G401.6 (cell line): ENCODE measurements at regions not wholly inside any gene's neighbourhood (a gene's known extent, or its start where the extent isn't known, plus 50 kb on each side); places are given as distances from the start of the nearest gene placed in this dataset.

Experiments used
- FAIRE-seq: peaks from 2 replicates; lab custom pipeline; 2012; peaks lifted over from hg19 to GRCh38; lab: Jason Lieb, UNC

GRCh38 chr12:84741031-84741430 lies 171.6 kb downstream of the SLC6A15 start:
- no peak for FAIRE-seq

GRCh38 chr12:84740602-84741001 lies 172.0 kb downstream of the SLC6A15 start:
- FAIRE-seq: no peak

GRCh38 chr12:84738481-84738972 lies 174.1 kb downstream of the SLC6A15 start:
- FAIRE-seq: no peak

- FAIRE-seq: no peak
These were observed 179.7 kb downstream of the SLC6A15 start for GRCh38 chr12:84732828-84733340.

GRCh38 chr12:84730561-84731162 lies 181.9 kb downstream of the SLC6A15 start:
- no peak for FAIRE-seq

GRCh38 chr12:84727961-84728360 lies 184.6 kb downstream of the SLC6A15 start:
- FAIRE-seq: no peak

- FAIRE-seq: no peak
These were observed 185.8 kb downstream of the SLC6A15 start for GRCh38 chr12:84726780-84727179.

GRCh38 chr12:84723988-84724387 lies 188.6 kb downstream of the SLC6A15 start:
- no peak for FAIRE-seq

- FAIRE-seq: no peak
These were observed 192.6 kb downstream of the SLC6A15 start for GRCh38 chr12:84719997-84720396.

- no peak for FAIRE-seq
These were observed 193.7 kb downstream of the SLC6A15 start for GRCh38 chr12:84718906-84719305.

GRCh38 chr12:84712747-84713146 lies 199.9 kb downstream of the SLC6A15 start:
- no peak for FAIRE-seq

GRCh38 chr12:84706374-84706773 lies 206.2 kb downstream of the SLC6A15 start:
- FAIRE-seq: no peak

- no peak for FAIRE-seq
These were observed 207.7 kb downstream of the SLC6A15 start for GRCh38 chr12:84704856-84705255.

- no peak for FAIRE-seq
These were observed 210.6 kb downstream of the SLC6A15 start for GRCh38 chr12:84702001-84702400.

GRCh38 chr12:84701041-84701440 lies 211.6 kb downstream of the SLC6A15 start:
- FAIRE-seq: no peak

- no peak for FAIRE-seq
These were observed 213.8 kb downstream of the SLC6A15 start for GRCh38 chr12:84698576-84699333.

GRCh38 chr12:84696908-84697540 lies 215.6 kb downstream of the SLC6A15 start:
- FAIRE-seq: no peak

GRCh38 chr12:84696281-84696680 lies 216.3 kb downstream of the SLC6A15 start:
- FAIRE-seq: no peak

- no peak for FAIRE-seq
These were observed 218.5 kb downstream of the SLC6A15 start for GRCh38 chr12:84694116-84694515.

- FAIRE-seq: no peak
These were observed 220.5 kb downstream of the SLC6A15 start for GRCh38 chr12:84692071-84692470.

GRCh38 chr12:84691266-84691665 lies 221.3 kb downstream of the SLC6A15 start:
- no peak for FAIRE-seq

- no peak for FAIRE-seq
These were observed 223.0 kb downstream of the SLC6A15 start for GRCh38 chr12:84689638-84690037.

GRCh38 chr12:84685379-84685778 lies 227.2 kb downstream of the SLC6A15 start:
- no peak for FAIRE-seq
